ENCODE measurements at regions not wholly inside any gene's neighbourhood (a gene's known extent, or its start where the extent isn't known, plus 50 kb on each side); places are given as distances from the start of the nearest gene placed in this dataset.

DNA sequence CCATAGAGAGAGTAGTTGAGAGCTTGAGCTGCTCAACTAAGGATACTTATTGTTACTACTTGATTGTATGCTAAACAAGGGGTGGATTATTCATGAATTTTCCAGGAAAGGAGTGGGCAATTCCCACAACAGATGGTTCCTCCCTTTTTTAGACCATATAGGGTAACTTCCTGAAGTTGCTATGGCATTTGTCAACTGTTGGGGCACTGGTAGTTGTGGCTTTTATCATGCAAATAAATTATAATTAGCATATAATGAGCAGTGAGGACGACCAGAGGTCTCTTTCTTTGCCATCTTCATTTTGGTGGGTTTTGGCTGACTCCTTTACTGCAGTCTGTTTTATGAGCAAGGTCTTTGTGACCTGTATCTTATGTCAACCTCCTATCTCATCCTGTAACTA lies 1403.5 kb upstream of the PABPC4L start:
- Mint-ChIP-seq H3K4me1 (no peaks in the 10 kb centered on the region), H3K9me3 (peaks cover under 1% of the 10 kb centered on the region), H3K4me3 (no peak overlapping the region), H3K27ac (no peak overlapping the region), H3K27me3 (ENCODE audit: low read depth) (no peaks in the 10 kb centered on the region), H3K36me3 (ENCODE audit: low read depth) (no peaks in the 10 kb centered on the region)
- no peak for TF ChIP-seq CTCF (IDR thresholded peaks at IDR 0.05; ENCODE audit: unreplicated experiment in 3 of 3)

GRCh38 chr4:135604531-135604930 lies 1402.9 kb upstream of the PABPC4L start:
- H3K36me3 Mint-ChIP-seq (ENCODE audit: low read depth), result no peaks in the 10 kb centered on the region
- H3K4me1 Mint-ChIP-seq, result no peaks in the 10 kb centered on the region
- peaks cover 6% of the 10 kb centered on the region for H3K9me3 Mint-ChIP-seq
- TF ChIP-seq CTCF (IDR thresholded peaks at IDR 0.05; ENCODE audit: unreplicated experiment in 3 of 3), result no peak
- H3K4me3 Mint-ChIP-seq, result no peak overlapping the region
- no peak overlapping the region for H3K27ac Mint-ChIP-seq
- no peaks in the 10 kb centered on the region for H3K27me3 Mint-ChIP-seq (ENCODE audit: low read depth)

- no peak for TF ChIP-seq CTCF (IDR thresholded peaks at IDR 0.05; ENCODE audit: unreplicated experiment in 3 of 3)
Observed at GRCh38 chr4:135601351-135601750, 1399.8 kb upstream of the PABPC4L start.

GRCh38 chr4:135598151-135598550 lies 1396.6 kb upstream of the PABPC4L start:
- H3K27ac Mint-ChIP-seq, result no peak overlapping the region
- H3K27me3 Mint-ChIP-seq (ENCODE audit: low read depth), result no peaks in the 10 kb centered on the region

More at GRCh38 chr4:135601351-135601750, 1399.8 kb upstream of the PABPC4L start:
- H3K36me3 Mint-ChIP-seq (ENCODE audit: low read depth), result no peaks in the 10 kb centered on the region
- H3K9me3 Mint-ChIP-seq, result peaks cover 27% of the 10 kb centered on the region
- no peak overlapping the region for H3K4me3 Mint-ChIP-seq
- no peak overlapping the region for H3K27ac Mint-ChIP-seq
- H3K4me1 Mint-ChIP-seq, result no peaks in the 10 kb centered on the region
- H3K27me3 Mint-ChIP-seq (ENCODE audit: low read depth), result no peaks in the 10 kb centered on the region

GRCh38 chr4:135594521-135594920 lies 1392.9 kb upstream of the PABPC4L start:
- no peak overlapping the region for H3K27ac Mint-ChIP-seq
- H3K9me3 Mint-ChIP-seq, result peaks cover 33% of the 10 kb centered on the region
- TF ChIP-seq CTCF (IDR thresholded peaks at IDR 0.05; ENCODE audit: unreplicated experiment in 3 of 3), result no peak
- H3K4me3 Mint-ChIP-seq, result no peak overlapping the region
- H3K27me3 Mint-ChIP-seq (ENCODE audit: low read depth), result no peaks in the 10 kb centered on the region
- no peaks in the 10 kb centered on the region for H3K4me1 Mint-ChIP-seq
- no peaks in the 10 kb centered on the region for H3K36me3 Mint-ChIP-seq (ENCODE audit: low read depth)

More at GRCh38 chr4:135598151-135598550, 1396.6 kb upstream of the PABPC4L start:
- peaks cover 39% of the 10 kb centered on the region for H3K9me3 Mint-ChIP-seq
- H3K4me3 Mint-ChIP-seq, result no peak overlapping the region
- no peaks in the 10 kb centered on the region for H3K36me3 Mint-ChIP-seq (ENCODE audit: low read depth)
- no peak for TF ChIP-seq CTCF (IDR thresholded peaks at IDR 0.05; ENCODE audit: unreplicated experiment in 3 of 3)
- no peaks in the 10 kb centered on the region for H3K4me1 Mint-ChIP-seq

DNA sequence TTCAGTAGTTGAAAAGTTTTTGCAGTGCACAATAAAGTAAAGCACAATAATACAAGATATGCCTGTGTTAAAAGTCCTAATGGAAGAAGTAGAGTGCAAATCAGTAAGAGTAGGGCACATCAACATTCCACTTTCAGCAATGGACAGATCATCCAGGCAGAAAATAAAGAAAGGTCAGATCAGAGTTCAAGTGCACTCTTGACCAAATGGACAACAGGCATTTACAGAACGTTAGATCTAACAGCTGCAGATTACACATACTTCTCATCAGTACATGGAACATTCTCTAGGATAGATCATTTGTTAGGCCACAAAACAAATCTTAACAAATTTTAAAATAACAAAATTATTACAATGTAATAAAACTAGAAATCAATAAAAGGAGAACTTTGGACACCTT lies 1373.5 kb upstream of the PABPC4L start:
- Mint-ChIP-seq H3K4me3 (no peak overlapping the region), H3K27ac (no peak overlapping the region), H3K4me1 (no peaks in the 10 kb centered on the region), H3K27me3 (ENCODE audit: low read depth) (no peaks in the 10 kb centered on the region), H3K36me3 (ENCODE audit: low read depth) (no peaks in the 10 kb centered on the region), H3K9me3 (no peaks in the 10 kb centered on the region)
- TF ChIP-seq CTCF (IDR thresholded peaks at IDR 0.05; ENCODE audit: unreplicated experiment in 3 of 3), result no peak

Data from nephron (organoid).